Femur (tissue), 1 donor: ENCODE measurements at regions not wholly inside any gene's neighbourhood (a gene's known extent, or its start where the extent isn't known, plus 50 kb on each side); places are given as distances from the start of the nearest gene placed in this dataset.
"Not testable (repeated sequence)": the region's sequence is repeated elsewhere in the genome, so short reads cannot be mapped to it uniquely, and the experiment has no call there.

Experiments used
- DNase-seq: peaks from one replicate; pipeline ENCODE4 v3.0.0-alpha.2; 2017

DNA sequence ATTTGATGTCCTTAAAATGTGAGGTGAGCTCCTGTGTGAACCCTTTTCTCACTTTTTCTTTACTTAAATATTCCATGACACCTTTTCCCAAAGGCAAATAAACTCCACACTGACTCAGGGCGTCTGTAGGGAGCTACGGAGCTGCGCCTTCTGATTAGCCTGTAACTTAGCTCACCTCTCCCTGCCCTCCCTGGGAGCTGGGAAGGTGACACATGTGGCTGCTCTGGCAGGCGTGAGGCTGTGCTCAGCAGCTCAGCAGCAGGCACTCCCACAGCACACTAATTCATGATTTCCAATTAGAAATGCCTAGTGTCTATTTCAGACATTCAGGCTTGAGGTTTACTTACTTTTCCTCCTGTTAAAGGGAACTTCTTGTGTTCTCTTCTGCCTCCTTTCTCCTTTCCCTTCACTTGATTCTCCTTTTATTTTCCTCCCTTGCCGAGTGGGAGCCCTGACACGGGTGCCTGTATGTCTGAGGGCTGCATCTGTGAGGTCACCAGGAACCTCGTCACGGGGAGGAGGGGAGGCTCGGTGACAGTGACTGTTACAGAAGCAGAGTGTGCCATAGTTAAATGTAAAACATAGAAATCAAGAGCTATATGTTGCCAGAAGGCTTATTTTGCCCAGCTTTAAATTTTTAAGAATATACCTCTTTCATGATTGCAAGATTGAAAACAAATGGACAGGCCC is 437.1 kb downstream of the DCDC2C start:
- DNase-seq: no peak

DNA sequence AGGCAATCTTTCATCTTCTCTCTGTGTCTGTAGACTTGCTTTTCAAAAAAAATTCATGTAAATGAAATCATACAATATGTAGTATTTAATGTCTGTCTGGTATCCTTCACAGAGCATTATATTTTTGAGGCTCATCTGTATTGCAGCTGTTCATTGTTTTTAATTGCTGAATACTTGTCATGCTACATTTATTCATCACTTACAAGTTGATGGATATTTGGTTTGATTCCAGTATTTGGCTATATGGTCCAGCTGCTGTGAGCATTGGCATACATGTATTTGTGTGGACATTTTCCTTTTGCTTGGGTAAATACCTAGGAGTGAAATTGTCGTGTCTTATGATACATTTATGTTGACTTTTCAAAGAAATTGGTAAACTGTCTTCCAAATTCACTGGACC is 441.4 kb downstream of the DCDC2C start:
- DNase-seq: no peak

DNA sequence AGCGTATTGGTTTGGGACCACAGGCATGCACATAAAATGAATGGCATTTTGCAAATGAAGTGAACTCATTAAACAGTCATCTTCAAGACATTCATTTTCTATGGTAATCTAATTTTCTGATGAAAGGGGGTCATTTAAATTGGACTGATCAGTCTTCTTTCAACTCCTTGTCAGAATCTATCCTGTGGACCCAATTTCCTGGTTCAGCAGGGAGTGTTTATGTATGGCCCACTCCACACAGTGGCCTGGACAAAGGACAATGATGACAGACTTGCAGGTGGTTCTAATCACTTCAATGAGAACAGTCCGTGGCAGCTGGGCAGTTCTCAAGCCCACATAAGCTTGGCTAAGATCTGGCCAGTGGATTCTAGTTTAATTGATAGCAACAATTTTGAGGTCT is 448.1 kb downstream of the DCDC2C start:
- DNase-seq: no peak

DNA sequence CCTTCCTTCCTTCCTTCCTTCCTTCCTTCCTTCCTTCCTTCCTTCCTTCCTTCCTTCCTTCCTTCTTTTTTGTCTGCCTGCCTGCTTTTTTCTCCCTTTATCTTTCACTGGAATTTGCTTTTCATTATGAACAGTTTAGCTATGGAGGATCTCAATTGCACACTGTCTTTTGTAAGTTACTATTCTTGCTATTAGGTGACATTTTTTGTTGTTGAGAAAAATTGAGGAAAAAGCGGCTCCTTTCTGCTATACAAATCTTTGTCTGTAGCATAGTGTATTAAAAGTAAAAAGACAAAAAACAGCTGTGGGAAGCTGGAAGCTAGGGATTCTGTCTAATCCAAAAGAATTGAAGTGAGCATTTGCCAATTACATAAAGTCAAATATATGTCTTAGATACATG is 448.7 kb downstream of the DCDC2C start:
- DNase-seq: no peak

DNA sequence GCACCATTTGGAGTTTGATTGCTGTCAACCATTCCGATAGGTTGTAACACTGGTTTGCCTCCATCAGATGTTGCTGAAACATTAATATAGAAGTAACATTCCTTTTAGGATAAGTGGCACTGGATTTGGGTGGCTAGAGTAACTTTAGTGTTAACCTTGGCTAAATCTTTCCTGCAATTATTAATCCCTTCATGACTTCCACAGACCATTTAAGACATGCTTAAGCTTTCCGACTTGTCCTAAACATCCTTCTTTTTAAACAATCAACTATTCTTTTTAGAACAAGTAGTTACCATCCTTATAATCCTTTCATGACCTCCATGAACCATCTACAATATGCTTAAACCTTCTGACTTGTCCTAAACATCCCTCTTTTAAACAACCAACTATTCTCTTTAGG is 465.5 kb downstream of the DCDC2C start:
- DNase-seq: no peak

DNA sequence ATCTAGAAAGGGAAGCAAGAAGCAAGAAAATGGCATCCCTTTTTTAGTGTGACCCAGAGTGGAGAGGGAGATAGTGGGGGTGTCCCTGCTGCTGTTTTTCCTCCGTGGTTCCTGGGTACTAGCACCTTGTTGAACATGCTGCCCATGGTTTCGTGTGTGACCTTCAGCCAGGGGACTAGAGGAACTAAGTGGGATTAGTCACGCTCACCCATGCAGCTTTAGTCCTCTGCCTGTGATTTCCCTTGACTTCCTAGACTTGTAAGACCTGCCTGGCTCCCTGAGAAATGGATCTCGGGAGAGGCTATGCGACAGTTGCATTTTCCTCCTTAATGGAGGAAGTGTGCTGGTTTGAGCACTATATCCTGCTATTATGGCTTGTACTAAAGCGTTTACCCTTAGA is 471.4 kb downstream of the DCDC2C start:
- no peak for DNase-seq

DNA sequence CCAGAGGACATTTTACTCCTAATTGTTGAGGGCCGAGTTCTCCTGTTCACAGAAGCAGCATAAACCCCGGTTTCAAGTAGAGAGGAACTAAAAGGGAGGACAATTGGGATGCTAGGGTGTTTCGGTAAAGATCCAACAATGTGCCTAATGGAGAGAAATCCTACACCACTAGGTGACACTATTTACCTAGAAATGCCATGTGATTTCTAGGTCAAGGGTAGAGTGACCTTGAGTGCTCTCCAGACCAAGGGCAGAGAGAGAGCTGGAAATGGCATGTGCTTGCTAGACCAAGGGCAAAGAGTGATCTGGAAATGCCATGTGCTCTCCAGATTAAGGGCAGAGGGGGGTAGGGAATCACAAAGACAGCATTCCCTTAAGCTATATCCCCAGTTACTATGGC is 472.0 kb downstream of the DCDC2C start:
- DNase-seq: no peak

DNA sequence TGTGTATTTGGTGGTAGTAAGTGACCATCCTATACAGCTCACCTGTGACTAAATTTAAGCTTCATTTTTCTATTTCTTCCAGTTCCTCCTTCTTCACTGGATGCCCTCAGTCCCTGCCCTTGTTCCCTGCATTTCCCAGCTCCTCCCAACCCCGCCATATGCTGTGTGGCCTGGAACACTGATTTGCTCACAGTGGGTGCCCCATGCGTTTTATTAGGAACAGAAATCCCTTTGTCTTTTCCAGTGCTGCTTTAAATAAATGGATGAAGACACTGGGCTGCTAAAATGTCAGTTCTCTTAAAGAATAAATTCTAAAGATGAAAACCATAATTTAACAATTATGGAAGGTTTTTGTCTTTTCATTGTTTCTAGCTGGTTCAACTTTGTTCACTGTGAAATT is 477.3 kb downstream of the DCDC2C start:
- no peak for DNase-seq

DNA sequence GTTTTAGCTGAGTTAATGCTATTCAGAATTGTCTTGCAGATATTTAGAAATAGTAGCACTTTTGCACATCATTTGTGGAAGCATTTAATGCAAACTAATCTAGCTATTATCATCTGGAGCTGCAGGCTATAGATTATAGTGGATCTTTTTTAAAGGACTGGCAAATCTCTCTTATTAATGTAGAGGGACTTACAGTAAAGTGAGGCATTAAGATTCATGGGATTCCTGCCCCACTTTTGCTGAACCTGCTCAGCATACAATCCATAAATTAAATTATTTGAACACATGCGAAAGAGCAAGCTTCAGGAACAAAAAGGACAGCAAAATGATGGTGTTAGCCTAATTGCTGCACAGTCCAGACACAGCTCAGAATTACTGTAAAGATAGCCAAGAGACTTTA is 477.7 kb downstream of the DCDC2C start:
- no peak for DNase-seq

DNA sequence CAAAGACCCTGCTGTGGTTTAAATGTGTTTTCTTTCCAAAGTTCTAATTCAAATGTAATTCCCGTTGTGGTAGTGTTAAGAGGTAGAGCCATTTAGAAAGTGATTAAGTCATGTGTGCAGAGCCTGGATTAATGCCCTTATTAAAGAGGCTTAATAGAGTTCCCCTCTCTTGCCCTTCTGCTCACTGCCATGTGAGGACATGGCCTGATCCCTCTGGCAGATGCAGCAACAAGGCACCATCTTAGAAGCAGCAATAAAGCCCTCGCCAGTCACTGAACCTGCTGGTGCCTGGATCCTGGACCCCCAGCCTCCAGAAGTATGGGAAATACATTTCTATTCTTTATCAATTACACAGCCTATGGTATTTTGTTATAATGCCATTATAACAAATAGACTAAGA is 485.2 kb downstream of the DCDC2C start:
- no peak for DNase-seq

DNA sequence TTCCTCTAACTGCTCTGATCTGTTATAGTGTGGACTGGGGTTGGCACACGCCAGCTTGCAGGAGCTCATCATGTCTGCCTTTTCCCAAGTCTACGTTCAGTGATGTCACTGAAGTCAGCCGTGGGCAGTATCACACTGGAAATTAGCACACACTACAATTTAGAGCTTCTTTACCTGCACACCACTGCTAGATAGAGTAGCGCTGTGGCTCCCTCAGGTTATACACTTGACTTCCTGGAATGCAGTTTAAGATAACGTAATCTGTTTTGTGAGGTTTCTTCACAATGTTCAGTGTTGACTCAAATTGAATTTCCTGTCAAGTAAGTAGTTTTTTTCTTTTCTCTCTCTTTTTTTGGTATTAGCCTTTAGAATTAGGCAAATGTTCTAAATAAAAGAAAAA is 487.2 kb downstream of the DCDC2C start:
- no peak for DNase-seq

DNA sequence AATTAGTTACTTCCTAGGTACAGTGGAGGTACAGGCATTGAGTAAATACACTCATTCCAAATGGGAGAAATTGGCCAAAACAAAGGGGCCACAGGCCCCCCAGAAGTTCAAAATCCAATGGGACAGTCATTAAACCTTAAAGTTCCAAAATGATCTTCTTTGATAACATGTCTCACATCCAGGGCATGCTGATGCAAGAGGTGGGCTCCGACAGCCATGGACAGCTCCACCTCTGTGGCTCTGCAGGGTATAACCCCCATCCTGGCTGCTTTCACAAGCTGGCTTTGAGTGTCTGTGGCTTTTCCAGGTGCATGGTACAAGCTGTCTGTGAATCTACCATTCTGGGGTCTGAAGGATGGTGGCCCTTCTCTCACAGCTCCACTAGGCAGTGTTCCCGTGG is 488.7 kb downstream of the DCDC2C start:
- DNase-seq: no peak

DNA sequence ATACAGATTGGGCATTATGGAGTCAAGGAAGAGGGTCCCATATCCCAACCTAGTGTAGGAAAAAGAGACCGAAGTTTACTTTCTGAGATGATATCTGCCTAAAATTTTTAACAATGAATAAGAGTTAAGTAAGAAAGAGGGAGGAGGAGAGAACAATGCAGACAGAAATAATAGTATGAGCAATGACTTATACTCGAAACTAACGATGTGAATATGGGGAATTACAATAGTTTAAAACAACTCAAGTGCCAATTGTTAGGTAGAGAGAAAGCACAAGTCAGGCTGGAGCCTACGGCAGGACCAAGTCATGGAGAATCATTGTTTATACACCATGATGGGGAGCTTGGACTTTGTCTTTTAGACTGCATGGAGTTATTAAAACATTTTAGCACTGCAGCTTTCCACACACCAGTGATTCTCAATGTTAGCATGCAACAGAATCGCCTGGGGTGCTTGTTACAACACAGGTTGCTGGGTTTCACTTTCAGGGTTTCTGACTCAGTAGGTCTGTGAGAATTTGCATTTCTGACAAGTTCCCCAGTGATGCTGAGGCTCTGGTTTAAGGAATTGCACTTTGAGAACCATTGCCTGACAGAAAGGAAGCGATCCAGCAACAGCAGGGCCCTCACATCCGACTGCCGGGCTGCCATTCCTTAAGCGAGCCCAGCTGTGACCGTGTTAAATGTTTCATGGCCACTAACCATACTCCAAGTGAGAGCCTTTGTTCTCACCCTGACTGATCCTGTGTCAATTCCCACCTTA is 511.2 kb downstream of the DCDC2C start:
- no peak for DNase-seq

DNA sequence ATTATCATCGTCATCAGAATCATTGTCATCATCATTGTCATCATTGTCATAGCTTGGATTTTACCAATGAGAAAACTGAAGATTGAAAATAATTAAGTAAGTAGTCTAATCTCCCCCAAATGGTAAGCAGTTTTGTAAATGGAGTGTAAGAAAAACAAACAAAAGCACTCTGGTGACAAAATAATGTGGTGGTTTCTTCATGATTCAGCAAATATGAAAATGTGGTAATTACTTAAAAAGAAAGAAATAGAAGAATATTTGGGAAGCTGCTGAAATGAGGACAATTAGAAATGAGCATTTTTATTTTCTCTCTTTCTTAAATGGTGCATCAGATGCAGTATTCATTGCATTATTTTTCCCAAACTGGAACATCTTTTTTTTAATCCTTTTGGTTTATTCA is 514.4 kb downstream of the DCDC2C start:
- DNase-seq: no peak

DNA sequence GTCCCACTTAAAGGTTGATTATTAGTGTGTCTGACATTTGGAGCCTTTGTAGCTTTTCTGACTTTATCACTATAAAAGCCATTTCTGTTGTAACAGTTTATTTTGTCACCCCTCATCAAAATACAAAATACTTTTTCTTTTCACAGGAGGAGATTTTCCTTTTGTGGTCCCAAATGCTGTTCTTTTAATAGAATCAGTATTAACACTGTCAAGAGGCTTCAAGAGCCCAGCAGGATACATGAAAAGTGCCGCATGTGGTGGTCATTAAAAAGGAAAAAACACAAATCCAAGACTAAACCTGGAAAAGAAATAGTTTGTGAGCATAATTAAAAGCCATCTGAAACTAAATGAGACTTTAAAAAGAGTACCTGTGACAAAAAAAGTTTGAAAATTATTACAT is 515.7 kb downstream of the DCDC2C start:
- no peak for DNase-seq

DNA sequence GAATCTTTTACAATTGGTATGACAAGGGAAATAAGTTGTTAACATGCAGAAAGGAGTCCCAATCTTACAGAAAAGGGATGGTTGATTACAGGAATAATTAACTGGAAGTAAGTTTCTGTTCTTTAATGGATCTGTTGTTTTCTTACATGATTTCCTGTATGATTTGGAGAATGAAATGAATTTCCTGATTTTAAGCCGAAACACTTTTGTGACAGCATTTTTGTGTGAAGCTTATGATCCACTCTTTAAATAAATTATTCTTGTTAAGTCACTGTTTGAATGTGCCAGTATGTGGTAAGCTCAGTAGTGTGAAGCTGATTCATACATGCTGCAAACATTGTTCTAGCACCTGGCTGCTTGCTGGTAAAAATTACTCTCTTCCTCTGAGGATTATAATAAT is 516.2 kb downstream of the DCDC2C start:
- DNase-seq: no peak

DNA sequence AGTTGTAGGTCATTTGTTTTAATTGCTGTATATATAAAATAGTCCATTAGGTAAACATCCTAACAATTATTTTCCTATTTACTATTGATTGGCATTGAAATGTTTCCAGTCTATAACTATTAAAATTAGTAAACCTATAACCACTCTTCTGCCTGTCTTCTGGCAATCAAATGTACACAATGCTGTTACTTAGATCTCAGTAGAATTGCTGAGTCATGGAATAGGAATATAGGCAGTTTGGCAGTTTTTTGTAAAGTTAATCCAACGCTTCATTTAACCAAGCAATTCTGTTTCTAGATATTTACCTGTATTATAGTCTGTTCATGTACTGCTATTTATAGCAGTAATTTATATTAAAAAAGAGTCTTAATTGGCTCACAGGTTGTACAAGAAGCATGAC is 518.1 kb downstream of the DCDC2C start:
- DNase-seq: no peak

DNA sequence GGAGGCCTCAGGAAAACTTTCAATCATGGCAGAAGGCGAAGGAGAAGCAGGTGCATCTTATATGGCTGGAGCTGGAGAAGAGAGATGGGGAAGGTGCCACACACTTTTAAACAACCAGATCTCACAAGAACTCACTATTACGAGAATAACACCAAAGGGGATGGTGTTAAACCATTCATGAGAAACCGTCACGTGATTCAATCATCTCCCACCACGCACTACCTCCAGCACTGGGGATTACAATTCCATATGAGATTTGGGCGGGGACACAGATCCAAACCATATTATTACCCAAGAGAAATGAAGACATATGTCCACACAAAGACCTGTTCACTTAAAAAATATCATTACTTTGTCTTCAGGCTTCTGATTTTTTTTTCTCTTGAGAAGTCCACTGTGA is 518.5 kb downstream of the DCDC2C start:
- DNase-seq: no peak

DNA sequence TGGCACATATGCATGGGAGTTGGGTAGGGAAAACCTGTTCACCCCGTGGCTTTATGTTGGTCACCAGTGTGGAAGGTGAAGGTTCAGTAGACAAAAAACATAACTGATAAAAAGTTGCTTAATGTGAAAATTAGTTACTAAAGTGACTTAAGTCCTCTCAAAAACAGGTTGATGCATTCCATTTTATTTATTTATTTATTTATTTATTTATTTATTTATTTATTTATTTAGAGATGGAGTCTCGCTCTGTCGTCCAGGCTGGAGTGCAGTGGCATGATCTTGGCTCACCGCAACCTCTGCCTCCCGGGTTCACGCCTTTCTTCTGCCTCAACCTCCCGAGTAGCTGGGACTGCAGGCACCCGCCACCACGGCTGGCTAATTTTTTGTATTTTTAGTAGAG is 541.0 kb downstream of the DCDC2C start:
- not testable (repeated sequence) for DNase-seq

DNA sequence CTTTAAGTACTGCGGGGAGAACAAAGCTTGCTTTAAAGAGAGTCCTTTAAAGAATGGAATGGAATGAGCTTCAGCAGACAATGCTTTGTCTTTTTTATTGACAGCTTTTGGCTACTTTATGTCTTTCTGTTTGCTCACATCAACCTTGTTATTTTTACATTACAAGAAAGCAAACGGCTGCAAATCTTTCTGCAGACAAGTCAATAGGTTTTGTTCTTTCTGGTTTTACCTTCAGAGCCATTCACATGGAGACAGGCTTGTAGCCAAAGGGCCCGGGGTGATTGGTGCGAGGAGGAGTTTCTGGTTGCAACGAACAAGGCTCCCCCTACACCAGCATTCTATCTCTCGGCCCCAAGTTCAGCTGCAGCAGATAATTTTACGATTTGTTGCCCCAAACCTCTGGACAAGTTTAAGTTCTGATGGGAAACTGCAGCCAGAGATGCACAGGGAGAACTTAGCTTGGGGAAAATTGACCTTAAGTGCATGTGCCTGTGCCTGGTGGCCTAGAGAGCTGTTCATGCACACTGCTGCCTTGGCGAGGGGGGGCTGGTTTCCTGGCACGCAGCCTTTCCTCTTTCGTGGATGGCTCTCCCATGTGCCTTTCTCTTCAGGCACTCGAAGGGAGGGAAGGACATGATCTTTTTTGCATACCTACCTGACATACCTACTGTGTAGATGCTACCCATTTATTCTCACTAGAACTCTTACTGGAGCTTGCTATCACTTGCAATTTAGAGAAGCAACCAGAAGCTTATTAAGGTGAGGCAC is 543.2 kb downstream of the DCDC2C start:
- no peak for DNase-seq

DNA sequence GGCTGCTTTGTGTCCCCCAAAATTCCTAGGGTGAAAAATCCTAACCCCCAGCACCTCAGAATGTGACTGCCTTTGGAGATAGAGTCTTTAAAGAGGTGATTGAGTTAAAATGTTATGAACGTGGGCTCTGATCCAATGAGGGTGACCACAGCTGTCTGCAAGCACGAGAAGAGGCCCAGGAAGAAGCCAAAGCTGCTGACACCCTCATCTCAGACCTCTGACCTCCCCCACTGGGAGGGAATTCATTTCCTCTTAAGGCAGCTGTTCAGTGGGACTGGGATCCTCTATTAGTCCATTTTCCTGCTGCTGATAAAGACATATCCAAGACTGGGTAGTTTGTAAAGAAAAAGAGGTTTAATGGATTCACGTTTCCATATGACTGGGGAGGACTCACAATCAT is 544.4 kb downstream of the DCDC2C start:
- no peak for DNase-seq

DNA sequence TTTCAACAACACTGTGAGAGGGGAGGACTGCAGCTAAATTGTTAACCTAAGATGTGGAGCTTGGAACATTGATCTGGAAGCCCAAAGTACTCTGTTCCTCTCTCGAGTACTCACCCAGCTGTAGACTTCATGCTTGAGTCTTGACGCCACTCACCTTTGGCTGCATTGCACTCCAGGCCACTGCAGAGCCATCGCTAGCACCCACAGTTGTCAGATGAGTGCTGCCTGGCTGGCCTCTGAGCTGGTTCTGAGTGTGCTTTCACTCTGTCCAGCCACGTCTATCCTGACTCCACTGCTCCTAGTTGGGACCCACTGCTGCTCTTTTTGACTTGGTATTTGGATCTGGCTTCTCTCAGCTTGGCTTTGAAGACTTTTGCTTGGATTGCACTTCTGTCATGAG is 552.1 kb downstream of the DCDC2C start:
- no peak for DNase-seq

DNA sequence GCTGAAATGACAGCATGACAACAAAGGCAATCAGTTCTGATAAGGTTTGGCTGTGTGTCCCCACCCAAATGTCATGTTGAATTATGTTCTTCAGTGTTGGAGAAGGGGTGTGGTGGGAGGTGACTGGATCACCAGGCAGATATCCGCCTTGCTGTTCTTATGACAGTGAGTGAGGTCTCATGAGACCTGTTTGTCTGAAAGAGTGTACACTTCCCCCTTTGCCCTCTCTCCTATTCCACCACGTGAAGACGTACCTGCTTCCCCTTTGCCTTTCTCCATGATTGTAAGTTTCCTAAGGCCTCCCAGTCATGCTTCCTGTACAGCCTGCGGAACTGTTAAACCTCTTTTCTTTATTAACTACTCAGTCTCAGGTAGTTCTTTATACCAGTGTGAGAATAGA is 553.0 kb downstream of the DCDC2C start:
- no peak for DNase-seq

DNA sequence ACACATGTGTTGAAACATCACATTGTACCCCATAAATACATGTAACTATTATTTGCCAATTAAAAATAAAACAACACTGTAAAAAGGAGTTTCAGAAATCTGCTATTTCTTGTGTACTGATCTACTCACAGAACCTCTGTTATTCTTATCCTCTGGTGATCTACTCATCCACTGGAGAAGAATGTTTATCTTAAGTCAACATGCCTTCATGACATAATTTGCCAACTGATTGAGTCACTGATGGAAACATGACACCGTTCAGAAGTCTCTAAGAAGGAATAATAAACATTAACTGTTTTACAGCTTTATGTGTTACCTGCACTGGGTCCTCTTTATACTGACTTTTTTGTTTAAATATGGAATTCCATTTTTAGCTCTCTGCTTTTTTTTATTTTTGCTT is 555.2 kb downstream of the DCDC2C start:
- no peak for DNase-seq
